Stimulated activated naive CD8-positive, alpha-beta T cell treated with anti-CD3 and anti-CD28 coated beads, Interleukin-15, amount 100 ng/mL, for 72 hours (primary cell): ENCODE measurements at regions not wholly inside any gene's neighbourhood (a gene's known extent, or its start where the extent isn't known, plus 50 kb on each side); places are given as distances from the start of the nearest gene placed in this dataset.
"Not testable (repeated sequence)": the region's sequence is repeated elsewhere in the genome, so short reads cannot be mapped to it uniquely, and the experiment has no call there.

ENCODE experiments used
- ATAC-seq: fragments of 150-1000 bp; cut with Tn5 transposase; 2 replicates; pipeline ENCODE4 v1.10.0; 2021; ENCODE audit warnings: mild to moderate bottlenecking, moderate library complexity
- DNase-seq, 2 donors: peaks; one replicate each; pipeline ENCODE4 v3.0.0; 2021 to 2022
- H3K27ac Mint-ChIP-seq, 2 donors: one replicate each; pipeline ENCODE4 v1.8.0; 2022; ENCODE audit warnings: mild to moderate bottlenecking in 2 of 2, mixed read lengths in 2 of 2, moderate library complexity in 2 of 2
- H3K27me3 Mint-ChIP-seq: one replicate; pipeline ENCODE4 v1.8.0; 2022; ENCODE audit warnings: mixed read lengths
- H3K4me1 Mint-ChIP-seq: one replicate; pipeline ENCODE4 v1.8.0; 2022; ENCODE audit warnings: mild to moderate bottlenecking, mixed read lengths
- H3K4me3 Mint-ChIP-seq, 2 donors: one replicate each; pipeline ENCODE4 v1.8.0; 2022; ENCODE audit warnings: mild to moderate bottlenecking in 2 of 2, mixed read lengths in 2 of 2, moderate library complexity in 1 of 2
- H3K9me3 Mint-ChIP-seq, 2 donors: one replicate each; pipeline ENCODE4 v1.8.0; 2022; ENCODE audit warnings: mixed read lengths in 2 of 2

DNA sequence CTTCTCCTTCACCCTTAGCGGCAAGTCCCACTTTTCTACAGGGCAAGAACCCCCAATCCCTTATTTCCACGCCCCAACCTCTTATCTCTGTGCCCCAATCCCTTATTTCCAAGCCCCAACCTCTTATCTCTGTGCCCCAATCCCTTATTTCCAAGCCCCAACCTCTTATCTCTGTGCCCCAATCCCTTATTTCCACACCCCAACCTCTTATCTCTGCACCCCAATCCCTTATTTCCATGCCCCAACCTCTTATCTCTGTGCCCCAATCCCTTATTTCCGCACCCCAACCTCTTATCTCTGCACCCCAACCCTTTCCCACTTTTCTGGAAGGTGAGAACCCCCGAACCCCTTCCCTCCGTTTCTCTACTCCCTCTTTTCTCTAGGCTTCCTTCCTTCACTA is 116.1 kb upstream of the GJE1 start:
- H3K9me3 Mint-ChIP-seq, DNase-seq, H3K4me3 Mint-ChIP-seq, ATAC-seq, H3K27ac Mint-ChIP-seq: not testable (repeated sequence)
- H3K4me1 Mint-ChIP-seq = peaks cover 28% of the 10 kb centered on the region
- peaks cover 26% of the 10 kb centered on the region for H3K27me3 Mint-ChIP-seq

DNA sequence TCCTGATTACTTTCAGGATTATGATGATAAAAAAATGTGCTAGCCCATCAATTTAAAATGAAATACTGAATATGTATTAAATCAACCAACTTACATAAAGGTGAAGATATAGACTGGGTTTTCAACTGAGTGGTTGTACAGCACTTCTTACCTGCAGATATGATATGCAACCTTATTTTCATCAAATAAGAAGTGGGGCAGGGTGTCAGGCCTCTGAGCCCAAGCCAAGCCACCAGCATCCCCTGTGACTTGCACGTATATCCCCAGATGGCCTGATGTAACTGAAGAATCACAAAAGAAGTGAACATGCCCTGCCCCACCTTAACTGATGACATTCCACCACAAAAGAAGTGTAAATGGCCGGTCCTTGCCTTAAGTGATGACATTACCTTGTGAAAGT is 117.3 kb upstream of the GJE1 start:
- H3K27ac Mint-ChIP-seq, H3K4me3 Mint-ChIP-seq, H3K9me3 Mint-ChIP-seq, ATAC-seq, DNase-seq: not testable (repeated sequence)
- H3K4me1 Mint-ChIP-seq = peaks cover 29% of the 10 kb centered on the region
- H3K27me3 Mint-ChIP-seq = peaks cover 26% of the 10 kb centered on the region

DNA sequence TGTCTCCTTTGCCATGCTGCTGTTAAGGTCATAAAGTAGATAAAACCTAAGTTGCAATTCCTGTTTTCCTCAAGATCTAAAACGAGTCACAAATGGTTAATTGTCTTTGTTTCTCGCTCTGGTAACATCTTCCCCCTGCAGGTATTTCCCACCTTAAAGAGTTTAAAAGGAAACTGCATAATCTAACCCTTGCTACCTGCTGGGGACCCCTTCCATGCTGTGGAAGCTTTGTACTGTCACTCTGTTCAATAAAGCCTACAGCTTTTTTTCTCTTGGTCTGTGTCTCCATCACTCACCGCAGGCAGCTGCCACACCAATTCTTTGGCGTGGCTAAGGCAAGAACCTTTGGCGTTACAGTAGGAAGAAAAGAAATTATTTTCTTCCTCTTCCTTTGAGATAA is 117.7 kb upstream of the GJE1 start:
- Mint-ChIP-seq H3K27ac (no peak overlapping the region), H3K9me3 (no peaks in the 10 kb centered on the region), H3K4me3 (peak overlapping the region in 1 of 2 donors; percentile 3), H3K4me1 (peaks cover 29% of the 10 kb centered on the region), H3K27me3 (peaks cover 26% of the 10 kb centered on the region)
- DNase-seq (no peak), ATAC-seq (no peak)

DNA sequence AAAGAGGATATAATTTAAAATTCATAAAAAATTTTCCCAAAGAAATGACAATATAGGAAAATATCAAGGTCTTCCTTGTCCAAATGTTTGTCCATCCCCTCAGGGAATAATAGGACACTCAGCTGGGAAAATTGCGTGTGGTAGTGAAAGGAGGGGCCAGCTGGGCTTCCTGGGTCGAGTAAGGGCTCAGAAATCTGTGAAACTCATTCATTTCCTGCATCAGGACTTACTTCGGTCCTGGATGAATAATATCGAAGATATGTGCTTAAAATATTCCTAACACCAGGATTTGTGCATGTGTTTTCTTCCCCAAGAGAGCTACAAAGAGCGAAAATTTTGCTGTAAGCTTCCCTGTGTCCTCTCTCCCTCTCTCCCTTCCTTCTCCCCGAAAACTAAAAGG is 118.2 kb upstream of the GJE1 start:
- Mint-ChIP-seq H3K27ac (no peak overlapping the region), H3K9me3 (no peaks in the 10 kb centered on the region), H3K4me3 (peak overlapping the region in 1 of 2 donors; percentile 3), H3K27me3 (peaks cover 26% of the 10 kb centered on the region), H3K4me1 (peaks cover 29% of the 10 kb centered on the region)
- DNase-seq = no peak
- no peak for ATAC-seq

DNA sequence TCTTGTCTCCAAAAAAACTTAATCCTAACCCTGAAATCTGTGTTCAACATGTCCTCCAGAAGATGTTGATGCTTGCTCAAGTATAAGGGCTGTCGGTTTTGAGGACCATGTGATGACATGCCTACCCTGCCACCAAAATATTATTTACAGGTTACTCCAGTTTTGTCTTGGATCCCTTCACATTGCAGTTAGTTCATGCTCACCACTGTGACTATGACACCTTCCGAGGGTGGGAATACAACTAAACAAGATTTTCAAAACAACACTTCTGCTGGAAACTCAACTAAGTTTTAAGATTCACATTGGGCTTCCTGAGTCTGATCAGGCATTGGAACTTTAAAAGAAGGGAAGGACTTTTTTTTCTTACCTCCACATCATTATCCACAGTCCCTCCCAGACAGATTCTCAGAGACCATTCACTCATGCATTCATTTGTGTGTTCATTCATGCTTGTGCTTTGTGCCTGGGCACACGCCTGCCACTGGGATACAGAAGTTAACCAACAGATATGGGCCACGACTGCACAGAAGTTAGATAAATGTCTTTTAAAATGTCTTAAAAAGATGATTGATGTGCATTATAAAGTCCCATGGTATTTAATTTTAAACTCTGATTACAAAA is 118.7 kb upstream of the GJE1 start:
- ATAC-seq (no peak), DNase-seq (no peak)
- Mint-ChIP-seq H3K4me3 (peak overlapping the region in 1 of 2 donors; percentile 39), H3K9me3 (no peaks in the 10 kb centered on the region), H3K27me3 (peaks cover 26% of the 10 kb centered on the region), H3K4me1 (peaks cover 29% of the 10 kb centered on the region), H3K27ac (no peak overlapping the region)

DNA sequence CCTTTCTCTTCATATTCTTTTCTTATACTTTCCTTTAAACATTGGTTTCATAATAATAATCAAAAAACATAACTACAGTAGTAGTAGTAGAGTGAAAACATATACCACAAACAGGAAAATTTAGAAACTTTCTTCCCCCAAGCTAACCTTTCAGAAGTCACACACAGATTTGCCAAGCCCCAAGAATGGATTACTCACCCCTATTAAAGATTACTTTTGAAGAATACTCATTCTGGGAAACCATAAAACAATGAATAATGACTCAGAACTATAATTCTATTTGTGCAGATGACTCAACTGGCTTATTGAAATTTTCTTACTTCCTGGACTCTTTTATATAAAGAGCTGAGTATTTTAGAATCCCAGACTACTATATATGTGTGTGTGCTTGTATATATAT is 119.4 kb upstream of the GJE1 start:
- Mint-ChIP-seq H3K27ac (peak overlapping the region in 1 of 2 donors; percentile 89), H3K4me1 (peaks cover 29% of the 10 kb centered on the region), H3K27me3 (peaks cover 26% of the 10 kb centered on the region), H3K4me3 (peak overlapping the region; percentile 6 to 66), H3K9me3 (no peaks in the 10 kb centered on the region)
- ATAC-seq = peak; percentile 97
- peak; percentile 10 to 19 for DNase-seq

DNA sequence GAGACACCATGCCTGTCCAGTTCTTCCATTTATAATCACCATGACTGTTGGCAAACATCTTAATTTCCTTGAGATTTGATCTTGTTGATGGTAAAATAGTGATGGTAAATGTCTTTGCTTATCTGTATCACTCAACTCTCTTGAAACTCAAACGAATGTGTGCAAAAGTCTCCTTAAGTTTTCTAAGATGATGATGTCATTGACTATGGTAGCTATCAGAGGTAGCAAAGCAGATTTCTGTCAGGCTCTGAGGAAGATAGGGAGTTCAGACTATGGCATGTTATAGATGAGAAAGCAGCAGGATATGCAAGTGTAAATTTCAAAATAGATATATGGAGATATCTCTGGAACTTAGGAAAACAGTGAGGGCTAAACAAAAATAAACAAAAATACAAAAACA is 121.0 kb upstream of the GJE1 start:
- peaks cover 29% of the 10 kb centered on the region for H3K4me1 Mint-ChIP-seq
- no peak for DNase-seq

DNA sequence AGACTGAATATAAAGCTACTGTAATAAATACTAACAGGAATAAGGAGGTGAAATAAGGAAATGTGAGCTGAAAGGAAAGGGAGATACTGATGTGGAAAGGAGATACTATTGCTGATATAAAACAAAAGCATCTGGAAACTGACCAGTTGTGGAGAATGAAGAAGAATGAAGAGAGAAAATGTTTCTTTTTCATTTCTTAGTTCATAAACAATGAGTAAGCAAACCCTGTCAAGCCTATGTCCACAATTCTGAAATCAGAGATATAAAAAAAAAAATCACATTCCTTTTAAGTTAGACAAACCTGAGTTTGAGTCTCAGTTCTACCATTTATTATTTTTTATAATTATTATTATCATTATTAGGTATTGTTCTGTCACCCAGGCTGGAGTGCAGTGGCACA is 121.6 kb upstream of the GJE1 start:
- DNase-seq = no peak
- ATAC-seq = no peak
- Mint-ChIP-seq H3K9me3 (no peaks in the 10 kb centered on the region), H3K4me3 (no peak overlapping the region), H3K27me3 (peaks cover 11% of the 10 kb centered on the region), H3K27ac (no peak overlapping the region), H3K4me1 (peaks cover 29% of the 10 kb centered on the region)

More for the DNA sequence above, 121.0 kb upstream of the GJE1 start:
- Mint-ChIP-seq H3K27me3 (peaks cover 17% of the 10 kb centered on the region), H3K4me3 (no peak overlapping the region), H3K9me3 (no peaks in the 10 kb centered on the region), H3K27ac (no peak overlapping the region)
- ATAC-seq = no peak

DNA sequence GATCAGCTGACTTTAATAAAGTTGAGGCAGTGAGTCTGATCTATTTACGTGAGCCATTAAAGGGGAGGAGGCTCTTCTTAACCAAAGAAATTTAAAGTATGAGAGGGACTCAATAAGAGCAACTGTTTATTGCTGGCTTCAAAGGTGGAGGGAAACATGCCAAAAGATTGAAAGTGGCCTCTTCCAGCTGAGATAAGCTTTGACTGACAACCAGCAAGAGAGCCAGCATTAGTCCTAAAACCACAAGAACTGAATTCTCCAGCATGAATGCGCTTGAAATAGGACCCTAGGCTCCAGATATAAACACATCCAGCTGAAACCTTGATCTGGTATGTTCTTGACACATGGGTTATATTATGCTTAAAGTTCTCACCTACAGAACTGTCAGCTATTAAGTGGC is 123.1 kb upstream of the GJE1 start:
- ATAC-seq = no peak
- peaks cover under 1% of the 10 kb centered on the region for H3K27me3 Mint-ChIP-seq
- H3K4me1 Mint-ChIP-seq = peaks cover 22% of the 10 kb centered on the region
- DNase-seq = no peak
- no peak overlapping the region for H3K4me3 Mint-ChIP-seq
- no peak overlapping the region for H3K27ac Mint-ChIP-seq
- H3K9me3 Mint-ChIP-seq = no peaks in the 10 kb centered on the region

DNA sequence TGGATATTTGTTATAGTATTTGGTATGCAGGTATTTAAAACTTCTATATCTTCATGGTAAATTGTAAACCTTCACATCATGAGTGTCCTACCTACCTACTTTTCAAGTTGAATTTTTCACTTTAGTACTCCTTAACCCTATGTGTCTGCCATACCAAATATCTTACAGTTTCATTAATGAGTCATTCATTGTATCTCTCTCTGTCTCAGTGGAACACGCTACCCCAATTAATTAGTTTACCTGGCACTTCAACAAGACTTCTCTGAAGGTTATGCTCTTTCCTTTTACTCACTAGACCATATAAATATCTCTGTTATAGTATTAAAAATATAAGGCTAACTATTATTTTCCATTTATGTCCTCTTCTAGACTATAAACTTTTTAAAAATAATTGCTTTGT is 123.9 kb upstream of the GJE1 start:
- no peak overlapping the region for H3K4me3 Mint-ChIP-seq
- no peaks in the 10 kb centered on the region for H3K27me3 Mint-ChIP-seq
- H3K27ac Mint-ChIP-seq = no peak overlapping the region
- H3K4me1 Mint-ChIP-seq = peaks cover 14% of the 10 kb centered on the region
- no peaks in the 10 kb centered on the region for H3K9me3 Mint-ChIP-seq
- ATAC-seq = no peak
- no peak for DNase-seq

DNA sequence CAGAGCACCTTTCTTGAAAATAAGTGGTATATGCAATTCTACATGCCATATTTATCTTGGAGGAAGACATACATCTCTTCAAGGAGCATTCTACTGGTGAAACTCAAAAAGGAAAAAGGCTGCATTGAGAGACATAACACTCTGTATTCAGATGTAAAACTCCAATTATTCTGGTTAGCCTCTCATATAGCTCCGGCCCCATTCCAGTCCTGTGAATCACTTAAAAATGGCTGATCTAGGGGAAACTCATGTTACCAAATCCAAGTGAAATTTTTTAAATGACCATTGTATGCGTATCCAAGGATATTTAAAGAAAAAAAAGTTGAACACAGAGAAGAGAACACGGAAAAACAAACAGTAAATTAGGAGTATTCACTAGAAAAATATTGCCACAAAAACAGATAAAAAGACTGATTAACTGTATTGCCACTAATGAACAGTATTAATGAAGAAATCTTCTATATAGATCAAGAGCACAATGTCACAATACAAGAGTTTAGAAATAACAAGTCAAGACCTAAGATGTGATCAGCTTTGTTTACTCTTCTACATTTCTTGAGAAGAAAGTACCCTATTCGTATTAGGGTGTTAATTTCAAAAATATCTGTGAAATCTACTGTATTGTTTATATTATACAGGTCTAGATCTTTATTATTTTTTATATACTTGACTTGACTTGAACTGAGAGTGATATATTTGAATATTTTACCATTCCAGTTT is 124.5 kb upstream of the GJE1 start:
- DNase-seq (no peak), ATAC-seq (no peak)
- no peaks in the 10 kb centered on the region for H3K9me3 Mint-ChIP-seq
- no peak overlapping the region for H3K4me3 Mint-ChIP-seq
- H3K27ac Mint-ChIP-seq = no peak overlapping the region
- H3K27me3 Mint-ChIP-seq = no peaks in the 10 kb centered on the region
- H3K4me1 Mint-ChIP-seq = peaks cover 12% of the 10 kb centered on the region

DNA sequence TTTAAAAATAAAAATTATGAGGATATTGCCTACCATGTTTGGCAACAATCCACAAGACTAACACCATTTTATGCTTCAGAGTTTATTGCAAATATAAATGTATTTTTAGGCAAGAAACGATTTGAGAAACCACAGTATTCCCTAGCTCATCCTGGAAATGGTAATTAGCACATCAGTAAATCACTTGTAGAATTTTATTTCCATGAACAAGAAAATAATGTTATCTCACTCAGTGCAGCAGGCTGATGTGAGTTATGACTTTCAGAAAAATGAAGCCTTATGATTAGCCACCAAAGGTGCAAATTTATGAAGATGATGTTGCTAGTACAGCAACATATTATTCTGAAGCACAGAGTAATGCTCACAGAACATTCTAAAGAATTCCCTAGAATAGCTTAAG is 127.7 kb upstream of the GJE1 start:
- peaks cover 0 to 5% of the 10 kb centered on the region in 2 donors for H3K9me3 Mint-ChIP-seq
- no peaks in the 10 kb centered on the region for H3K27me3 Mint-ChIP-seq
- H3K27ac Mint-ChIP-seq = no peak overlapping the region
- ATAC-seq = no peak
- DNase-seq = no peak
- no peaks in the 10 kb centered on the region for H3K4me1 Mint-ChIP-seq
- no peak overlapping the region for H3K4me3 Mint-ChIP-seq

DNA sequence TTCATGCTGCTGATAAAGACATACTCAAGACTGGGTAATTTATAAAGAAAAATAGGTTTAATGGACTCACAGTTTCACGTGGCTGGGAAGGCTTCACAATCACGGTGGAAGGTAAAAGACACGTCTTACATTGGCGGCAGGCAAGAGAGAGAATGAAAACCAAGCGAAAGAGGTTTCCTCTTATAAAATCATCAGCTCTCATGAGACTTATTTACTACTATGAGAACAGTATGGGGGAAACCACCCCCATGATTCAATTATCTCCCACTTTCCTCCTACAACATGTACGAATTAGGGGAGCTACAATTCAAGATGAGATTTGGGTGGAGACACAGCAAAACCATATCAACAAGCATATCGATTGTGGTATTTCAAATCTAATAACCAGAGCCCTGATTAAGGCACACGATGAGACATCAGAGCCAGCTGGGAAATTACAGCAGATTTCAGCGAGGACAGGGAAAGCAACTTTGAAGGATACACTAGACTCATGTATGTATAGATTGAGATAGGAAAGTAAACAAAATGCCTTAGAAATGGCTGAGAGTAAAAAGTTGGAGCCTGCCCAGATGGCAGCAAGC is 129.8 kb upstream of the GJE1 start:
- ATAC-seq = no peak
- no peak for DNase-seq
- Mint-ChIP-seq H3K4me1 (no peaks in the 10 kb centered on the region), H3K9me3 (peaks cover 10 to 18% of the 10 kb centered on the region in 2 donors), H3K4me3 (no peak overlapping the region), H3K27ac (no peak overlapping the region), H3K27me3 (no peaks in the 10 kb centered on the region)

DNA sequence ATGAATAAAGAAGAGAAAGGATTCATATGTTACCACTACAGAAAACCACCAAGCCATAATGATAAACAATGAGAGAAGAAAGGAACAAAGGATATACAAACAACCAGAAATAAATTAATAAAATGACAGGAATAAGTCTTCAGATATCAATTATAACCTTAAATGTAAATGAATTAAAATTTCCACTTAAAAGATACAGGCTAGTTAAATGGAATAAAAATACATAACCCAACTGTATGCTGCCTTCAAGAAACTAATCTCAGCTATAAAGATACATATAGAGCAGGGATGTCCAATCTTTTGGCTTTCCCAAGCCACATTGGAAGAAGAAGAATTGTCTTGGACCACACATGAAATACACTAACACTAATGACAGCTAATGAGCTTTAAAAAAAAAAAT is 135.9 kb upstream of the GJE1 start:
- Mint-ChIP-seq H3K27ac (no peak overlapping the region), H3K27me3 (peaks cover 7% of the 10 kb centered on the region), H3K4me3 (no peak overlapping the region), H3K4me1 (no peaks in the 10 kb centered on the region), H3K9me3 (peaks cover 27 to 32% of the 10 kb centered on the region in 2 donors)
- DNase-seq (no peak), ATAC-seq (no peak)

DNA sequence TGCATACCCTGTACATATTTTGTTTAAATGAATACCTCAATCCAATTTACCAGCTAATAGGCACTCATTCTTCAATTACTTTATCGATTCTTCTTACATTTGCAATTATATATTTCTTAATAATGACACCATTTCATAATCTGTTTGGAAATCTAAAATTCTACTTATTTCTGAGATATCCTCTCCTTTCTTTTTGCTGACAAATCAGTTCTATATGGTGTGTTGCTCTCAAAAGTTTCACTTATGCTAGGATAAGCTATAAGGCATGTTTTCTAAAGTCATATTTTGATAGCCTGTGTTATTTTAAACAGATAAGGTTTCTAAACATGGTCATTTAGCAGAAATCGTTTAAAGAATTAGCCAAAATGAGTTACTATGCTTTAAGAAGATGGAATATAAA is 140.6 kb upstream of the GJE1 start:
- H3K27me3 Mint-ChIP-seq = peaks cover 7% of the 10 kb centered on the region
- H3K9me3 Mint-ChIP-seq = peaks cover 8 to 22% of the 10 kb centered on the region in 2 donors
- no peaks in the 10 kb centered on the region for H3K4me1 Mint-ChIP-seq
- ATAC-seq (no peak), DNase-seq (no peak)
- H3K4me3 Mint-ChIP-seq = no peak overlapping the region
- H3K27ac Mint-ChIP-seq = no peak overlapping the region

DNA sequence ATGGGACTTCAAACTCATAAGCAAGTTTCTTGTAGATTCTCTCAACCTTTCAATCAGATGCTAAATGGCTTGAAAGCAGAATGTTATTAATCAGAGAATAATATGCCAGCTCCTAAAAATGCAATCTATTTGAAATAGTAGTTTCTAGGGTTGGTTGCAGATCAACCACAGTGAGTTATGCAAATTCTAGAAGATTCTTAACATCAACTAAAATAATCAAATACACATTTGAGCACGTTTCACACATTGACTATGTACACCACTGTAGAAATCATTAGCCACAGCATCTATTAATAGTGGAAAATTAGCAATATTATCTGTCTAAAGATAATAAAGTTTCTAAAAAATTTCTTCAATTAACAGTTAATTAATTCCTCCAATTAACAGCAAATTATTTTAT is 141.9 kb upstream of the GJE1 start:
- Mint-ChIP-seq H3K27me3 (peaks cover 7% of the 10 kb centered on the region), H3K4me1 (no peaks in the 10 kb centered on the region), H3K9me3 (peaks cover 4 to 22% of the 10 kb centered on the region in 2 donors), H3K4me3 (no peak overlapping the region), H3K27ac (no peak overlapping the region)
- DNase-seq = no peak
- ATAC-seq = no peak
